MG63 (cell line): ENCODE measurements at regions not wholly inside any gene's neighbourhood (a gene's known extent, or its start where the extent isn't known, plus 50 kb on each side); places are given as distances from the start of the nearest gene placed in this dataset.
A peak's percentile ranks its signal among the peaks of the same experiment; 100 is the strongest.

Experiments used
- DNase-seq: peaks from one replicate; pipeline ENCODE4 v3.0.0-alpha.2; 2020
- H3K27me3 ChIP-seq: fragments of 250-450 bp; sonication (Bioruptor Pico); 2 replicates; pipeline ENCODE4 v1.5.1; 2020; ENCODE audit warnings: mild to moderate bottlenecking, moderate library complexity
- H3K36me3 ChIP-seq: fragments of 250-450 bp; sonication (Bioruptor Pico); 2 replicates; pipeline ENCODE4 v1.5.1; 2020; ENCODE audit warnings: mild to moderate bottlenecking, moderate library complexity
- H3K4me3 ChIP-seq: fragments of 250-450 bp; sonication (Bioruptor Pico); 2 replicates; pipeline ENCODE4 v1.5.1; 2020; ENCODE audit warnings: mild to moderate bottlenecking, moderate library complexity
- H3K9me3 ChIP-seq: fragments of 250-450 bp; sonication (Bioruptor Pico); 2 replicates; pipeline ENCODE4 v1.5.1; 2020; ENCODE audit warnings: mild to moderate bottlenecking, moderate library complexity

DNA sequence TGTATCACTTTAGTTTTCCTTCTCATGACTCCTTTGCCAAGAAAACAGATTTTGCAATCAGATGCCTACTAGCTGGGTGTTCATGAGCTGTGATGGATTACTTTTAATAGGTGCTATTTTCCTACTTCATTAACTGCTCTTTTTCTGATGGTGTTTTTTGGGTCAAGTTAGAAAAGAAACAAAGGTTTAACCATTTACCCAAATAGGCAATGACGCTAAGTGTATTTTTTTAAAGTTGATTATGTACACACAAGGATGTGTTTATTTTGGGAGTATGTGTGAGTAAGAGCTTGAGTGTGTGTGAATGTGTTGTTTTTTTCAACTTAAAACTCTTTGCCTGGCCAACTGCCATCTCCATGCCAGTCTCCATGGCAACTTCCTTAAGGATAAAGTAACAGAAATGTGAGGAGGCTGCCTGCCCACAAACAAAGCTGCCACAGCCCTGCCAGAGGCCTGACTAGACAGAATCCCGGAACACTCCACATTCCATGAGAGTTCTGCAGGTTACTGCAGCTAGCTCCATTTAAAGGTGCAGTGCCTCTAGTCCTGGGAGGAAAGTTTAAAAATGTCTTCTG lies 215.6 kb upstream of the RBMS3 start:
- no peaks in the 10 kb centered on the region for H3K36me3 ChIP-seq
- H3K4me3 ChIP-seq: no peak overlapping the region

DNA sequence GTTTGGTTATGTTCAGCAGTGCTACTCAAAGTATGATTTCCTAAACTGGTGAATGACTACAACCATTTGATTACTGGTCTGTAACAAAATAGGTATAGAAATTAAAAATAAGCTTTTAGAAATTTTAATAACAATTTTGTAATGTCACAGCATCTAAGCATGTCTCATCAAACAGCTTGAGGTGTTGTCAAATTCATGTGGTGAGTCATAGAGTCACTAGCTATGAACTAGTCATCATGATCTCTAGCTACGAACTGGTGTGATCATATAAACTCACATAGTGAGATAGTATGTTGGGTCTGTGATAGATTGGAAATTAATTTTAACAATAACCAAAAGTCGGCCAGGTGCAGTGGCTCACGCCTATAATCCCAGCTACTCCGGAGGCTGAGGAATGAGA lies 213.9 kb upstream of the RBMS3 start:
- no peaks in the 10 kb centered on the region for H3K27me3 ChIP-seq
- H3K4me3 ChIP-seq: no peak overlapping the region
- H3K9me3 ChIP-seq: no peaks in the 10 kb centered on the region
- no peaks in the 10 kb centered on the region for H3K36me3 ChIP-seq
- no peak for DNase-seq

More for the DNA sequence above, 215.6 kb upstream of the RBMS3 start:
- Histone ChIP-seq H3K9me3 (no peaks in the 10 kb centered on the region), H3K27me3 (no peaks in the 10 kb centered on the region)
- peak; percentile 92 for DNase-seq

DNA sequence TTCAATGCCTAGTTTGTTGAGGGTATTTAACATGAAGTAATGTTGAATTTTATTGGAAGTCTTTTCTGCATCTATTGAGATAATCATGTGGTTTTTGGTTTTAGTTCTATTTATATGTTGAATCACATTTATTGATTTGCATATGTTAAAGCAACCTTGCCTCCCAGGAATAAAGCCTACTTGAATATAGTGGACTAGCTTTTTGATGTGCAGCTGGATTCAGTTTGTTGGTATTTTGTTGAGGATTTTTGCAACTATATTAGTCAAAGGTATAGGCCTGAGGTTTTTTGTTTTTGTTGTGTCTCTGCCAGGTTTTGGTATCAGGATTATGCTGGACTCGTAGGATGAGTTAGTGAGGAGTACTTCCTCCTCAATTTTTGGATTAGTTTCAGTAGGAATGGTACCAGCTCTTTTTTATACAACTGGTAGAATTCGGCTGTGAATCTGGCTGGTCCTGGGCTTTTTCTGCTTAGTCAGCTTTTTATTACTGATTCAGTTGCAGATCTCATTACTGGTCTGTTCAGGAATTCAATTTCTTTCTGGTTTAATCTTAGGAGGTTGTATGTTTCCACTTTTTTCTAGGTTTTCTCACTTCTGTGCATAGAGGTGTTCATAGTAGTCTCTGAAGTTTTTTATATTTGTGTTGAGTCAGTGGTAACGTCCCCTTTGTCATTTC lies 209.8 kb upstream of the RBMS3 start:
- peak; percentile 1 for DNase-seq
- Histone ChIP-seq H3K27me3 (no peaks in the 10 kb centered on the region), H3K9me3 (no peaks in the 10 kb centered on the region), H3K4me3 (no peak overlapping the region), H3K36me3 (no peaks in the 10 kb centered on the region)

DNA sequence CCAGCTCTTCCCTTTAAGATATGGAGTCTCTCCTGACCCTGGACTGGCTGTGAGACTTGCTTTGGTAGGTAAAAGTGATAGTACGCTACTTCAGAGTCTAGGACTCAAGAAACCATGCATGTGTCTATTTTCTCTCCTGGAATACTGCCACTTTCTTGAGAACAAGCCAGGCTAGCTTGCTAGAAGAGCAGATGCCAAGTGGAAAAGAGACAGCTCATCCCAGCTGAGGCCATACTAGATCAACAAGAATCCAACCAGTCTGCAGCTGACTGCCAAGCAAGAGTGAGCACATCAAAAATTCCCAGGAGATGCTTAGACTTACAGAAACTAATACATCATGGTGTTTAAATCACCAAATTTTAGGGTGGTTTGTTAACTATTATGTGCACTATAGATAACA lies 208.3 kb upstream of the RBMS3 start:
- Histone ChIP-seq H3K36me3 (no peaks in the 10 kb centered on the region), H3K27me3 (no peaks in the 10 kb centered on the region)
- no peak for DNase-seq

DNA sequence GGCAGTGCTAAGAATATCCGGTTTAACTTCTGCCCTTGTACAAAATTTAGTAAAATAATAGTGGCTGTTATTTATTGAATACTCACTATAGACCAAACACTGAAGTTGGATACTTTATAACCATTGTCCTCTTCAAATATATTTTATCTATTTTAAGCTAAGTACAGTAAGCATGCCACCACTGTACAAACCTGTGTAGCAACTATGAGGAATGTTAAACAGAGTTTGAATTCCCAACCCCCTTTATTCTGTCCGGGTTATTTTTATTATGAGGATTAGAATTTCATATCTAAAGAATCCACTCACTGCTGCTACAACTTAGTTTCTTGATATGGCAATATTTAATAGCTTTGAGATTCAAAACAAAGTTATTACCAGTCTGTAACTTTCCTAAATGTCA lies 203.5 kb upstream of the RBMS3 start:
- no peaks in the 10 kb centered on the region for H3K27me3 ChIP-seq
- H3K4me3 ChIP-seq: no peak overlapping the region
- no peaks in the 10 kb centered on the region for H3K36me3 ChIP-seq
- no peak for DNase-seq
- H3K9me3 ChIP-seq: no peaks in the 10 kb centered on the region

More for the DNA sequence above, 208.3 kb upstream of the RBMS3 start:
- Histone ChIP-seq H3K9me3 (no peaks in the 10 kb centered on the region), H3K4me3 (no peak overlapping the region)

DNA sequence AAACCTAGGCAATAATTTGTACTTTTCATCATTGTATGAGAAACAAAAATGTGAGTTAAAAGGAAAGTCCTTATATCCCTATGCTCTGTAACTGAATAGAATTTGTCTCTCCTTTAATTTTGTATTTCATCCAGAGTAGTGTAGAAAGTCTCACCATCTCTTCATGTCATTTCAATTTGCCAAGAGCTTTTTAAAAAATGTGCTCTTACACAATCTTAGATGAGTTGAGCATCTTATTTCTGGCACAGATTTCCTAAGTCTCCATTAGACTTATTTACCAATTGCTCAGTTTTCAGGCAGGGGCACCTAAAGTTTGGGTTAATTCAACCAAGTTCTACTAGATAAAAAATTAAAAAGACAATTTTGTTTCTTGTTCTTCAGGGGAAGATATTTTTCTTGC lies 201.5 kb upstream of the RBMS3 start:
- Histone ChIP-seq H3K36me3 (no peaks in the 10 kb centered on the region), H3K27me3 (no peaks in the 10 kb centered on the region), H3K9me3 (no peaks in the 10 kb centered on the region), H3K4me3 (no peak overlapping the region)
- no peak for DNase-seq

DNA sequence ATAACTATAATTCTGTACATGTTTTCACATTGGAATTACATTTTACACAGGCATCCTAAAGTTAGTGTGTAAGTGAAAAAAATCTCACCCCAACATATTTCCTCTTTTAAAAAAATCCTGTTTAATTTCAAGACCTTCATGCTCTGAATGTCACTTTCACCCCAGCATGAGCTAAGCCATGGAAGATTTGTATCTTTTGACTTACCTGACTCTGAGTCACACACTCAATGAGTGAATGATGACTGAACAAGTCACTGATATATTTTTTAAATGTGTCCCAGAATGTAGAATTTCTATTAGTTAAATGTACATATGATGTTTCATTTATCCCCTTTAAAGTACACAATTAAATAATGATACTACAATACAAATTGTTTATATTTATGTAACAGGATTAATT lies 199.9 kb upstream of the RBMS3 start:
- H3K27me3 ChIP-seq: no peaks in the 10 kb centered on the region
- no peak overlapping the region for H3K4me3 ChIP-seq
- H3K36me3 ChIP-seq: no peaks in the 10 kb centered on the region
- H3K9me3 ChIP-seq: no peaks in the 10 kb centered on the region
- DNase-seq: no peak

DNA sequence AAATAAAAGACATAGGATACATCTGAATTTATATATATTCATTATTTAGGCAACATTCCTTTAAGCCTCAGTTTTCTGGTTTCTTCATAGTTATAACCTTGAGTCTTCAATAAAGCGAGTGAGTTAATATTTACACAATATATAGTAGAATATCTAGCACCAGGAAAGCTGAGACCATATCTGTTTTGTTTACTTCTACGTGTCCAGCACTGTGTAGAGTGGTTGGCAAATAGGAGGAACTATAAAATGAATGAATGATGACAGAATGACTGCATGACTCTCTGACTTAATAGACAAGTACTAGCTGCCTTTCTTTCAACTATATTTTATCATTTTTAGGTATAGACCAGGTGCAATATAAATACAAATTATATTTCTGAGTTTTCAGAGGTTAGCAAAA lies 197.8 kb upstream of the RBMS3 start:
- DNase-seq: no peak
- no peaks in the 10 kb centered on the region for H3K27me3 ChIP-seq
- no peaks in the 10 kb centered on the region for H3K36me3 ChIP-seq
- no peaks in the 10 kb centered on the region for H3K9me3 ChIP-seq
- no peak overlapping the region for H3K4me3 ChIP-seq

DNA sequence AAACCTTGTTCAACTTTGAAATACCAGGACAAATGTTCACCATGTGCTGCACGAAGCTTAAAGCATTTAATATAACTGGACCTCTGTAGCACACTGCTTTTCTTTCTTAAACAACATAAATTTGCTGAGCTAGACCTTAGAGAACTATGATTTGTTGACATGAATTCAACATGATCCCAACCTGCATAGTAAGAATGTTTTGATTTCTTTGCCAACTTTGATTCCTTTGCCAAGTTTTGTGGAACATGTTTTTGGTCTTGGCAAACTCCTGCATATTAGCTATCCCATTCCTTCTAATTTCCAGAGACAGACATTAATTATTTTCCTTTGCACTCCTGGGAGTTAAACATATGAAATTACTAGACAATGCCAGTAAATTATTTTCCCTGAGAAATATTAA lies 197.2 kb upstream of the RBMS3 start:
- H3K9me3 ChIP-seq: no peaks in the 10 kb centered on the region
- no peaks in the 10 kb centered on the region for H3K27me3 ChIP-seq
- no peak for DNase-seq
- no peaks in the 10 kb centered on the region for H3K36me3 ChIP-seq
- no peak overlapping the region for H3K4me3 ChIP-seq

DNA sequence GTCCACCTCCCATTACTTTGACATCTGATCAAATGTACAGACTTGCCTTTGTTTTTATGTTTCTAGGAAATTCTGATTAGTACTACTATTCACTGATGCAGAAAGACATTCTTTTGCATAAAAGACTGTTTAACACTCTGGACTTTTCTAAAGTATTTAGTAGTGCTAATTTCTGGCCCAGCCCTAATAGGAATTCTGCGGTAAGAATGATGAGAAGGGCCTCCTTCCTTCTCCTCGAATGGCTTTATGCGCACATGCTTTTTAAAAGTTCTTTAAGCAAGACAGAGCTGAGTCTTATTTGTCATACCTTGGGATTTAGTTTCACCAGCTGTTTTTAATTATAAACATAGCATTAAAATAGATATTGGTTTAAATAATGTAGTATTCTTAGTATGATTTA lies 192.3 kb upstream of the RBMS3 start:
- Histone ChIP-seq H3K27me3 (no peaks in the 10 kb centered on the region), H3K4me3 (no peak overlapping the region), H3K9me3 (no peaks in the 10 kb centered on the region), H3K36me3 (no peaks in the 10 kb centered on the region)
- no peak for DNase-seq

DNA sequence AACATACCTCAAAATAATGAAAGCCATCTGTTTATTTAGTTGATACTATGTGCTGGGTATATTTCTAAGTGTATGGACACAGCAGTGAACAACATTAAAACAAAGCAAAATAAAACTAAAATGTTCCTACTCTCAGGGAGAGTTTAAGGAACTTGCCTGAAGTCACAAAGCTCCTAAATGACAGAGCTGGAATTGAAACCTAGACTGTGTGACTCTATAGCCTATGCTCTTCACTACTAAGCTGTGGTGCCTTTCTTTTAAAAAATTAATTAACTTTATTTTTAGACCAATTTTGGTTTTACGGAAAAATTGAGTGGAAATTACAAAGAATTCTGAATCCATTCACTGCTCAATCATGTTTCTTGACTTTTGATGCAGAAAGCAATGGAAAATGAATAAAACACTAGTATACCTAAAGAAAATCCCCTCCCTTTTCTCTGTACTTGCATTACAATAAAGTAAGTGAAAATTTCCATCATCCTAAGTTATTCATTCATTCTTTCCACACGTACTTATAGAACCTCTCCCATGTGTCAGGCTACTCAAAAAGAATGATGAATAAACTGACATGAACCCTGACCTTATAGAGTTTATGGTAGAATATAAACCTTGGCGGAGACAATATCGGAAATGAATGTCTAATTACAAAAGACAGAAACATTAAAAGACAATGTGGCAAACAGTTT lies 189.8 kb upstream of the RBMS3 start:
- no peaks in the 10 kb centered on the region for H3K36me3 ChIP-seq
- no peaks in the 10 kb centered on the region for H3K27me3 ChIP-seq
- no peak overlapping the region for H3K4me3 ChIP-seq
- DNase-seq: no peak
- no peaks in the 10 kb centered on the region for H3K9me3 ChIP-seq

DNA sequence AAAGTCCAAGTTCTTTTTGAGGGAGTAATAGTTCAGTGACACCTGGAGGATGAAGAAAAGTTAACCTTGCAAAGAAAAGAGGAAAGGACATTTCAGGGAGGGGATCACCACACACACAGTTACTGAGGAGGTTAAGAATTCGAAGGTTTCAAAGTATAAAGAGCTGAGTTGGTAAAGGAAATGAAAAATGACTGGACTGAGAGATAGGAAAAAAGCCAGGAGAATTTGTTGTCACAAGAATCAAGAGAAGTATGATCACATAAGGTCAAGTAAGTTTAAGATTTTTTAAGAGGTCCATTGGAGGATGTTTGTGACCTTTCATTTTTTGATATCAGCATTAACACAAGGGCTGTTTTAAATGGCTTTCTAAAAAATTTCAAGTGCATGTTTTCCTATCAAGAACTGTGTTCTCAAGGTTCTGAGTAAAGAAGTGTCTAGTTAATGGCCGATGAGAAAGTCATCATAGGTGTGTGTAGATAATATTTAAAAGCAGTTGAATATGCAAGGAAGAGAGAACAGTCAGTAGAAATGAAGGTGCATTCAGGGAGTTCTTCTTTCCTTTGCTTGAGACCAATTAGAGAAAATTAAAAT lies 189.2 kb upstream of the RBMS3 start:
- Histone ChIP-seq H3K36me3 (no peaks in the 10 kb centered on the region), H3K4me3 (no peak overlapping the region), H3K9me3 (no peaks in the 10 kb centered on the region), H3K27me3 (no peaks in the 10 kb centered on the region)
- DNase-seq: no peak

DNA sequence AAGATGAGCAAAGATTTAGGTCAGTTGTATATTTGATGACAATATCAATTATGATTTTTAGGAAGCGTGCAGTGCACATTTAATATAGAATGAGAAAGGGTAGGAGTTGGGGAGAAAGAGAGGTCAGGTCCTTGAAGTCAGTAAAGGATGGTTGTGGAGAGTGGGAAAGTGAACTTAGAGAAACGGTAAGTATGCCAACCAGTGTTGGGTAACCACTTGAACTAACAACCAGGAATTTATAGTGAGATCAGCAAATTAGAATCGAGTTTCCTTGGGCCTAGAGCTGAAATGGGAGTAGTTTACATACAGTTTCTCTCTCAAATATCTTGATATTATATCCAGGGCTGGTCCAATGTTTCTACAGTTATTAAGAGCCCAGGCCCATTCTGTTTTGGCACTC lies 188.5 kb upstream of the RBMS3 start:
- H3K9me3 ChIP-seq: no peaks in the 10 kb centered on the region
- no peak for DNase-seq
- no peaks in the 10 kb centered on the region for H3K27me3 ChIP-seq
- no peaks in the 10 kb centered on the region for H3K36me3 ChIP-seq
- H3K4me3 ChIP-seq: no peak overlapping the region

DNA sequence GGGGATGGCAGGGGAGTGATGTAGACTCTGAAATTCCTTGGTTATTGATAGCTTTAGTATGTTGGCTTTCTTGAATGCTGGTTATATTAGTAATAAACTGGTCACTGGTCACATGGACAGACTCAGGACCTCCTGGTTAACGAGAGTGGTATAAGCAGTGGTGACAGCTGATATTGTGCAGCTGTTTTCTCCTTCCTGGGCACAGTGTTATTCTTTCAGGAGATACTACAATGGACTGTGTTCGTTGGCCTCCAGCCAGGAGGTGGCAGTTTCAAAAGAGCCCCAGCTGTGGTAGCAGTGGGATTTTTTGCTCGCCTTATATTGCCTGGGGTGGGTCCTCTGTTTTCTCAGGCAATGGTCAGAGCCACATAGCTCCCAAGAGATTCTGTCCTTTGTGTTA lies 181.6 kb upstream of the RBMS3 start:
- Histone ChIP-seq H3K4me3 (no peak overlapping the region), H3K36me3 (no peaks in the 10 kb centered on the region), H3K27me3 (no peaks in the 10 kb centered on the region), H3K9me3 (no peaks in the 10 kb centered on the region)
- no peak for DNase-seq

DNA sequence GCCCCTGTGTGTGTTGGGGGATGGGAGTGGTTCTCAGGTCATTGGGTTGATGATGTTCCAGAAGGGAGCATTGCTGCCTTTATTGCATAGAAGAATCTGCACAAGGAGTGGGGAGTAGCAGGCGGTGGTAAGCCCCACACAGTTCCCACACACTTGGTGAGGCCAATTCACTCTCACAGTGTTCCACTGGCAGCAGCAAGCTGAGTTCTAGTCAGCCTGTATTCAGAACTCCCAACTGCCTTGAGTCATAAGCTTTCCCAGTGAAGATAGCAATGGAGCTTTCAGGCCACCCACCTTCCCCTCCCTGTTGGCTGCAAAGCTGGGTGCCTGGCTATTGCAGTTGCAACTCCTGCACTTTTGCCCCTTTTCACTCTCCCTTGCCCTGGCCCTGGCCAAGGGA lies 181.1 kb upstream of the RBMS3 start:
- Histone ChIP-seq H3K4me3 (no peak overlapping the region), H3K9me3 (no peaks in the 10 kb centered on the region), H3K36me3 (no peaks in the 10 kb centered on the region), H3K27me3 (no peaks in the 10 kb centered on the region)
- DNase-seq: no peak

DNA sequence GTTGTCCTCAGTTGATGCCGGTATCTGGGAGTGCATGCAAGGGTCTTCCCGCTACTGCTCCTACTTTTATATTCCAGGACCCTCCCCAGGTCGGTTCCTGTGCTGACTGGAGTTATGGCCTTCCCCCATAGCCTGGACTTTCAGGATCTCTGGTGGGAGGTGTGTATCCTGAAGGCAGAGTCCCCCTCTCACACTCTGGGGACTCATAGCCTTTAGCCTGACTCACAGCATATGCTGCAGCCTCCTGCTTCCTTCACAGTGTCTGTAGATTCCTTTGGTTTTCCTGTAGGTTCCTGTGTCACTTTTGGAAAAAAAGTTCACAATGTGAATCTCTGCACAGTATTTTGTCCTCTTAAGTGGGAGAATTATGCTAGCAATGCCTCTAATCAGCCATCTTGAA lies 180.6 kb upstream of the RBMS3 start:
- DNase-seq: no peak
- no peaks in the 10 kb centered on the region for H3K36me3 ChIP-seq
- H3K27me3 ChIP-seq: no peaks in the 10 kb centered on the region
- no peak overlapping the region for H3K4me3 ChIP-seq
- H3K9me3 ChIP-seq: no peaks in the 10 kb centered on the region

DNA sequence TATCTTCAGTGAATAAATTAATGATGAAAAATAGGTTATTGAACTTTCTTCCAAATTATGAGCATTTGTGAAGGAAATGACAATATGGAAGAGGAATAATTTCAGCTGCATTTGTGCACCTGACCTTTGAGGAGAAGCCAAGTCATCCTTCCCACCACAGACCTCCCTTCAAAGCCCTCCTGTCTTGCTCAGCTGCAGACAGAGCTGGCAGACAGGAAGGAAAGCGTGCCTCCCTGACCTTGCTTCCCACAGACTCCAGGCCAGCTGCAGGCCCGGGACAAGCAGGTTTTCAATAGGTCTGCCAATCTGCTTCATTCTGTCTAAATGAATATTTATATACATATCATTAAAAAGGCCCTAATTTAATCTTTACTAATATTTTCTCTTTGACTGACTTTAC lies 152.9 kb upstream of the RBMS3 start:
- Histone ChIP-seq H3K36me3 (no peaks in the 10 kb centered on the region), H3K27me3 (no peaks in the 10 kb centered on the region), H3K4me3 (no peak overlapping the region), H3K9me3 (no peaks in the 10 kb centered on the region)
- DNase-seq: no peak

DNA sequence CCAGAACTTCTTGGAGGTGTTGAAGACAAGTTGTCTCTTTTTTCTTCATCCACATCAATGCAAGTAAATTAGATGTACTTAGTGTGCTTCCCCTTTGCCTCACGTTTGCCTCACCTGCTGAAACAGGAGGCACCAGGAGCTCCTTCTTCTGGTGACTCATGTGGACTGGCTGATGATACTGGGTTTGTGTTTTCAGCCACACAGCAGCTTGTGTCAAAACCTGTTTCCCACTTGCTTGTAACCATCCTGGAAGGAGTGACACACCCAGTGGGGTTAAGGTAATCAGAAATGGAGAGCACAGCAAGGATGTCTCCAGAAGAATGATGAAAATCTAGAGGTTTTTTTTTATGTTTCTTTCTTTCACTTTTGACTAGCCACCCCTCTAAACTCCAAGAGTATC lies 143.3 kb upstream of the RBMS3 start:
- no peak overlapping the region for H3K4me3 ChIP-seq
- H3K36me3 ChIP-seq: no peaks in the 10 kb centered on the region
- DNase-seq: no peak
- H3K27me3 ChIP-seq: no peaks in the 10 kb centered on the region
- no peaks in the 10 kb centered on the region for H3K9me3 ChIP-seq
